ENCODE measurements at regions not wholly inside any gene's neighbourhood (a gene's known extent, or its start where the extent isn't known, plus 50 kb on each side); places are given as distances from the start of the nearest gene placed in this dataset.

- TF ChIP-seq REST (IDR thresholded peaks at IDR 0.05; ENCODE audit: insufficient read depth in 1 of 2, low read depth in 2 of 2, low read length in 2 of 2) (no peak), TAF1 (IDR thresholded peaks at IDR 0.05; ENCODE audit: borderline replicate concordance, insufficient read depth, low read length) (no peak)
These were observed 166.3 kb upstream of the SOX21 start for GRCh38 chr13:94878602-94879165.
